Liver (tissue), 3 donors: ENCODE measurements at regions not wholly inside any gene's neighbourhood (a gene's known extent, or its start where the extent isn't known, plus 50 kb on each side); places are given as distances from the start of the nearest gene placed in this dataset.

Source experiments
- EGR1 ChIP-seq, 2 donors: IDR thresholded peaks; 2 replicates each; pipeline ENCODE4 v1.6.1; 2016 to 2018; ENCODE audit warnings: antibody characterized with exemption in 2 of 2, low read depth in 2 of 2
- GABPA ChIP-seq, 2 donors: IDR thresholded peaks in 1 of 2; conservative IDR thresholded peaks in 1 of 2; 2 replicates each; pipeline ENCODE4 v1.6.1; 2016; ENCODE audit warnings: antibody characterized with exemption in 2 of 2, mild to moderate bottlenecking in 1 of 2, moderate library complexity in 1 of 2
- HNF4A ChIP-seq, 2 donors: conservative IDR thresholded peaks; 2 replicates each; pipeline ENCODE4 v1.6.1; 2016; ENCODE audit warnings: antibody characterized with exemption in 2 of 2, mild to moderate bottlenecking in 2 of 2
- JUND ChIP-seq, 2 donors: IDR thresholded peaks; 2 replicates each; pipeline ENCODE4 v1.6.1; 2016; ENCODE audit warnings: antibody characterized with exemption in 2 of 2
- RAD21 ChIP-seq, 2 donors: IDR thresholded peaks; 2 replicates each; pipeline ENCODE4 v1.6.1; 2016; ENCODE audit warnings: antibody characterized with exemption in 2 of 2, mild to moderate bottlenecking in 2 of 2
- REST ChIP-seq: IDR thresholded peaks from 2 replicates; pipeline ENCODE4 v1.6.1; 2016; ENCODE audit warnings: antibody characterized with exemption, mild to moderate bottlenecking
- RXRA ChIP-seq, 2 donors: IDR thresholded peaks; 2 replicates each; pipeline ENCODE4 v1.6.1; 2017 to 2018; ENCODE audit warnings: antibody characterized with exemption in 2 of 2, mild to moderate bottlenecking in 1 of 2
- SP1 ChIP-seq: IDR thresholded peaks from 2 replicates; pipeline ENCODE4 v1.6.1; 2018; ENCODE audit warnings: antibody characterized with exemption, mild to moderate bottlenecking
- TAF1 ChIP-seq: conservative IDR thresholded peaks from 2 replicates; pipeline ENCODE4 v1.6.1; 2016; ENCODE audit warnings: antibody characterized with exemption, mild to moderate bottlenecking
- YY1 ChIP-seq: IDR thresholded peaks from 2 replicates; pipeline ENCODE4 v1.6.1; 2016; ENCODE audit warnings: antibody characterized with exemption, mild to moderate bottlenecking
- TF ChIP-seq, protein P1 (sequence below): fragments of 150-350 bp; IDR thresholded peaks from 2 replicates; pipeline ENCODE4 v1.5.1; 2017; ENCODE audit warnings: improper control_type of control experiment, low read depth, low read length; ENCODE audit not compliant: missing input control
- TF ChIP-seq, protein P2 (sequence below): IDR thresholded peaks from 2 replicates; pipeline ENCODE4 v1.6.1; 2016; ENCODE audit warnings: antibody characterized with exemption
- TF ChIP-seq, protein P3 (sequence below): IDR thresholded peaks from 2 replicates; pipeline ENCODE4 v1.6.1; 2016; ENCODE audit warnings: antibody characterized with exemption
- TF ChIP-seq, protein P4 (sequence below): IDR thresholded peaks from 2 replicates; pipeline ENCODE4 v1.6.1; 2016; ENCODE audit warnings: antibody characterized with exemption
- donor health status: healthy.
- donor health status: healthy.

GRCh38 chr6:12645941-12646340, 70.6 kb upstream of the PHACTR1 start:
- TF ChIP-seq REST, result no peak
- TF ChIP-seq, protein P1, sequence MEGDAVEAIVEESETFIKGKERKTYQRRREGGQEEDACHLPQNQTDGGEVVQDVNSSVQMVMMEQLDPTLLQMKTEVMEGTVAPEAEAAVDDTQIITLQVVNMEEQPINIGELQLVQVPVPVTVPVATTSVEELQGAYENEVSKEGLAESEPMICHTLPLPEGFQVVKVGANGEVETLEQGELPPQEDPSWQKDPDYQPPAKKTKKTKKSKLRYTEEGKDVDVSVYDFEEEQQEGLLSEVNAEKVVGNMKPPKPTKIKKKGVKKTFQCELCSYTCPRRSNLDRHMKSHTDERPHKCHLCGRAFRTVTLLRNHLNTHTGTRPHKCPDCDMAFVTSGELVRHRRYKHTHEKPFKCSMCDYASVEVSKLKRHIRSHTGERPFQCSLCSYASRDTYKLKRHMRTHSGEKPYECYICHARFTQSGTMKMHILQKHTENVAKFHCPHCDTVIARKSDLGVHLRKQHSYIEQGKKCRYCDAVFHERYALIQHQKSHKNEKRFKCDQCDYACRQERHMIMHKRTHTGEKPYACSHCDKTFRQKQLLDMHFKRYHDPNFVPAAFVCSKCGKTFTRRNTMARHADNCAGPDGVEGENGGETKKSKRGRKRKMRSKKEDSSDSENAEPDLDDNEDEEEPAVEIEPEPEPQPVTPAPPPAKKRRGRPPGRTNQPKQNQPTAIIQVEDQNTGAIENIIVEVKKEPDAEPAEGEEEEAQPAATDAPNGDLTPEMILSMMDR, result no peak
- no peak for TF ChIP-seq RXRA (IDR thresholded peaks at IDR 0.05)
- no peak for TF ChIP-seq RAD21 (IDR thresholded peaks at IDR 0.05)
- TF ChIP-seq TAF1, result no peak
- TF ChIP-seq, protein P2, sequence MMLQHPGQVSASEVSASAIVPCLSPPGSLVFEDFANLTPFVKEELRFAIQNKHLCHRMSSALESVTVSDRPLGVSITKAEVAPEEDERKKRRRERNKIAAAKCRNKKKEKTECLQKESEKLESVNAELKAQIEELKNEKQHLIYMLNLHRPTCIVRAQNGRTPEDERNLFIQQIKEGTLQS, result no peak
- TF ChIP-seq, protein P3, sequence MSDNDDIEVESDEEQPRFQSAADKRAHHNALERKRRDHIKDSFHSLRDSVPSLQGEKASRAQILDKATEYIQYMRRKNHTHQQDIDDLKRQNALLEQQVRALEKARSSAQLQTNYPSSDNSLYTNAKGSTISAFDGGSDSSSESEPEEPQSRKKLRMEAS, result no peak
- TF ChIP-seq, protein P4, sequence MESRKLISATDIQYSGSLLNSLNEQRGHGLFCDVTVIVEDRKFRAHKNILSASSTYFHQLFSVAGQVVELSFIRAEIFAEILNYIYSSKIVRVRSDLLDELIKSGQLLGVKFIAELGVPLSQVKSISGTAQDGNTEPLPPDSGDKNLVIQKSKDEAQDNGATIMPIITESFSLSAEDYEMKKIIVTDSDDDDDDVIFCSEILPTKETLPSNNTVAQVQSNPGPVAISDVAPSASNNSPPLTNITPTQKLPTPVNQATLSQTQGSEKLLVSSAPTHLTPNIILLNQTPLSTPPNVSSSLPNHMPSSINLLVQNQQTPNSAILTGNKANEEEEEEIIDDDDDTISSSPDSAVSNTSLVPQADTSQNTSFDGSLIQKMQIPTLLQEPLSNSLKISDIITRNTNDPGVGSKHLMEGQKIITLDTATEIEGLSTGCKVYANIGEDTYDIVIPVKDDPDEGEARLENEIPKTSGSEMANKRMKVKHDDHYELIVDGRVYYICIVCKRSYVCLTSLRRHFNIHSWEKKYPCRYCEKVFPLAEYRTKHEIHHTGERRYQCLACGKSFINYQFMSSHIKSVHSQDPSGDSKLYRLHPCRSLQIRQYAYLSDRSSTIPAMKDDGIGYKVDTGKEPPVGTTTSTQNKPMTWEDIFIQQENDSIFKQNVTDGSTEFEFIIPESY, result no peak
- TF ChIP-seq JUND (IDR thresholded peaks at IDR 0.05), result no peak
- no peak for TF ChIP-seq HNF4A (conservative IDR thresholded peaks at IDR 0.05)
- no peak for TF ChIP-seq GABPA (IDR thresholded peaks at IDR 0.05 in 1 of 2, conservative IDR thresholded peaks at IDR 0.05 in 1 of 2)
- TF ChIP-seq SP1, result no peak
- no peak for TF ChIP-seq YY1
- no peak for TF ChIP-seq EGR1 (IDR thresholded peaks at IDR 0.05; ENCODE audit: low read depth in 2 of 2)
